ENCODE measurements at regions not wholly inside any gene's neighbourhood (a gene's known extent, or its start where the extent isn't known, plus 50 kb on each side); places are given as distances from the start of the nearest gene placed in this dataset.
A peak's percentile ranks its signal among the peaks of the same experiment; 100 is the strongest.
"Not testable (repeated sequence)": the region's sequence is repeated elsewhere in the genome, so short reads cannot be mapped to it uniquely, and the experiment has no call there.

DNA sequence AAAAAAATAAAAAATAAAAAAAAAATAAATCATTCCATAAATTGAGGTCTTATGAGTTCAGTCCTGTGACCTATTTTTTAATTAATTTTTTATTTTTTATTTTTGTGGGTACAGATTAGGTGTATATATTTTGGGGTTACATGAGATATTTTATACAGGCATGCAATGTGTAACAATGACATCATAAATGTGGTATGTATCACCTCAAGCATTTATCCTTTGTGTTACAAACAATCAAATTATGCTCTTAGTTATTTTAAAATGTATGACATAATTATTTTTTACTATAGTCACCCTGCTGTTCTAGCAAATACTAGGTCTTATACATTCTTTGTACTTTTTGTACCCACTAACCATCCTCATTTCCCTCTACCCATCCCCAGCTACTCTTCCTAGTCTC lies 537.9 kb downstream of the HINT1 start:
- peaks cover 23% of the 10 kb centered on the region for H3K9me3 Mint-ChIP-seq
- no peak for DNase-seq

DNA sequence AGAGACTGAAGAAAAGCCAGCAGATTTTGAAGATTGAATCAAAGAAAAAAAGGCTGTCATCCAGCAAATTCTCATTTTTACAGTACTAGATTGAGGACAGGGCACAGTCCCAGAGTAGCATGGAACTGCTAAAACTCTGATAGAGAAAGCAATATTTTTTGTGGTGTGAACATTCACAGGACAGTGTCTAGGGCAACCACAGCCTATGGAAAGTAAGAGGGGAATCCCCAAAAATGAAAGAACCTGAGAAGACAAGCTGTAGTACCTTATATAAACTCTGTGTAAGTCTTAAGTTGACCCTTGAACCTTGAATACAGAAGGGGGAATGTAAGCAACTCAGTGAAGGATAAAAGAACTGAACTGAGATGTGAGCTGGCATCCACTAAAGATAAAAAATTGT lies 540.3 kb downstream of the HINT1 start:
- ATAC-seq (peak; percentile 49), DNase-seq (no peak)
- H3K27me3 Mint-ChIP-seq: peaks cover 2% of the 10 kb centered on the region
- no peak overlapping the region for H3K4me3 Mint-ChIP-seq
- no peak overlapping the region for H3K27ac Mint-ChIP-seq
- H3K4me1 Mint-ChIP-seq: no peaks in the 10 kb centered on the region
- peaks cover 5% of the 10 kb centered on the region for H3K9me3 Mint-ChIP-seq
- no peaks in the 10 kb centered on the region for H3K36me3 Mint-ChIP-seq (ENCODE audit: low read depth)

More for the DNA sequence above, 537.9 kb downstream of the HINT1 start:
- ATAC-seq: no peak
- Mint-ChIP-seq H3K4me1 (no peaks in the 10 kb centered on the region), H3K27me3 (peaks cover 3% of the 10 kb centered on the region), H3K4me3 (no peak overlapping the region), H3K27ac (no peak overlapping the region), H3K36me3 (ENCODE audit: low read depth) (no peaks in the 10 kb centered on the region)

DNA sequence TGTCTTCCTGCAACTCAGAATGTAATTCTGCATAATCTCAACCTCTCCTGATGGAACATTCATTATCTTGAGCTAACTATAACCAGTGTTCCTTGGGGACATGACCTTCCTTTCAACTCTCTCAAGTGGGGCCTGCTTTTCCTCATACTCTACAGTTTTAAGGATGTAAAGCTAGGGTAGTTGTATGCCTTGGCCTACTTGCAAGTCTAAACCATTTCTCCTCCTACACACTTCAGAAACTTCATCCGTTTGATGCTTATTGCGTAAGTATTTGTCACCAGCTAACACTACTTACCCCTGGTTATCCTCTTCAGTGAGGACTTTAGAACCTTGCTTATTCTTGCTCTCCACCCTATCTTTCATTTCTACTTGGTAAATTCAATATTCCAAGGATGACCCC lies 548.9 kb downstream of the HINT1 start:
- no peaks in the 10 kb centered on the region for H3K4me1 Mint-ChIP-seq
- no peak overlapping the region for H3K4me3 Mint-ChIP-seq
- H3K36me3 Mint-ChIP-seq (ENCODE audit: low read depth): no peaks in the 10 kb centered on the region
- H3K27me3 Mint-ChIP-seq: peaks cover 5% of the 10 kb centered on the region
- peaks cover 7% of the 10 kb centered on the region for H3K9me3 Mint-ChIP-seq
- H3K27ac Mint-ChIP-seq: no peak overlapping the region
- ATAC-seq (no peak), DNase-seq (no peak)

DNA sequence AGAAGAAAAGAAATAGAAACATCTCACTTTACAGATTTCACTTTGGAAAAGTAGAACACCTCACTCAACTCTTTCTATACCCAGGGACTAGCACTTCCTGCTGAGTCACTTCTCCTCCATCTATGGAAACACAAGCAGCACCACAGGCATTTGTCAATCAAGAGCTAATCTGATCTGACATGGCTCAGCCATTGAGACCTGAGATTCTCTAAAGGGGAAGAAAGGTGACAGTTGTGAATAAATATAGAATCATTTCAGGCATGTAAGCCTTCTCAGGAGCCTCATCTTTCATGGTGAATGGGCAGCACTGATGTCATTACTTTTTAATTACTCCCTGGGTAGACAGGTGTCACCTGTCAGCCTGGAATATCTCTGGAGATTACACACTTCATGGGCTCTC lies 559.8 kb downstream of the HINT1 start:
- DNase-seq: no peak
- H3K36me3 Mint-ChIP-seq (ENCODE audit: low read depth): no peaks in the 10 kb centered on the region
- H3K9me3 Mint-ChIP-seq: peaks cover 4% of the 10 kb centered on the region
- H3K4me3 Mint-ChIP-seq: no peak overlapping the region
- no peak for ATAC-seq
- H3K4me1 Mint-ChIP-seq: no peaks in the 10 kb centered on the region
- no peaks in the 10 kb centered on the region for H3K27me3 Mint-ChIP-seq
- H3K27ac Mint-ChIP-seq: no peak overlapping the region

DNA sequence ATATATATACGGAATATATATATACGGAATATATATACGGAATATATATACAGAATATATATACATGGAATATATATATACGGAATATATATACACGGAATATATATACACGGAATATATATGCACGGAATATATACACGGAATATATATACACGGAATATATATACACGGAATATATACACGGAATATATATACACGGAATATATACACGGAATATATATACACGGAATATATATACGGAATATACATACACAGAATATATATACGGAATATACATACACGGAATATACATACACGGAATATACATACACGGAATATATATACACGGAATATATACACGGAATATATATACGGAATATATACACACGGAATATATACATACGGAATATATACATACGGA lies 568.4 kb downstream of the HINT1 start:
- ATAC-seq; H3K4me1 Mint-ChIP-seq; H3K27me3 Mint-ChIP-seq; DNase-seq; H3K4me3 Mint-ChIP-seq; H3K9me3 Mint-ChIP-seq; H3K27ac Mint-ChIP-seq; H3K36me3 Mint-ChIP-seq (ENCODE audit: low read depth): not testable (repeated sequence)

DNA sequence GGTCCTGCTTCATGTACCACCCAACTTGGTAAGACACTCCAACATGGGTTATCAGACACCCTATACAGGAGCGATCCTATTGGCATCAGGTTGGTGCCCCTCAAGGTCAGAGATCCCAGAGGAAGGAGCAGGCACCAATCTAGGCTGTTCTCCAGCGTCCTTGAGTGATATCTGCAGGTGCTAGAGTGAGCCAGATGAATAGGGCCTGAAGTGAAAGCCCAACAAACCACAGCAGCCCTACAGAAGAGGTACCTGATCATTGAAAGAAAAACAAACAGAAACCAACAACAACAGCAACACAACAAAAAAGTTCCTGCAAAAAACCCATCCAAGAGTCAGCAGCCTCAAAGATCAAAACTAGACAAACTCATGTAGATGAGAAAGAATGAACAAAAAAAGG lies 584.8 kb downstream of the HINT1 start:
- Mint-ChIP-seq H3K36me3 (ENCODE audit: low read depth) (no peaks in the 10 kb centered on the region), H3K9me3 (no peaks in the 10 kb centered on the region), H3K4me1 (no peaks in the 10 kb centered on the region), H3K27me3 (peaks cover 4% of the 10 kb centered on the region), H3K4me3 (no peak overlapping the region), H3K27ac (no peak overlapping the region)
- ATAC-seq (no peak), DNase-seq (no peak)

DNA sequence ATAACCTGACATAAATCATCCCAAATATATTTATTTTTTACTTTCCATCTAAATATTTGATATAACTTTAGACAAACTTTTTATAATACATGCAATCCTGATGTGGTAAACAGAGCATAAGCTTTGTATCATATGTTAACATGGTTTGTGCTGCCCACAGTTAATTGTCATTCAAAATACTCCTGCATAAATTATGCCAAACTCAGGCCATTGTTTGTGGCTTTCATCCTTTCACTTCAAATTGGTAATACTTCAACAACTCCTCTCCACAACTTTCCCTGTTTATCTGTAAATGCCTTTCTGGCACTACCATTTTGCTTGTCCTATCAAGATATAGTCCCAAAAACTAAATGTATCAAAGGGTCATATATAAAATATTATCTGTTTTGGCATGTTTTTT lies 586.7 kb downstream of the HINT1 start:
- Mint-ChIP-seq H3K27ac (no peak overlapping the region), H3K36me3 (ENCODE audit: low read depth) (no peaks in the 10 kb centered on the region)

DNA sequence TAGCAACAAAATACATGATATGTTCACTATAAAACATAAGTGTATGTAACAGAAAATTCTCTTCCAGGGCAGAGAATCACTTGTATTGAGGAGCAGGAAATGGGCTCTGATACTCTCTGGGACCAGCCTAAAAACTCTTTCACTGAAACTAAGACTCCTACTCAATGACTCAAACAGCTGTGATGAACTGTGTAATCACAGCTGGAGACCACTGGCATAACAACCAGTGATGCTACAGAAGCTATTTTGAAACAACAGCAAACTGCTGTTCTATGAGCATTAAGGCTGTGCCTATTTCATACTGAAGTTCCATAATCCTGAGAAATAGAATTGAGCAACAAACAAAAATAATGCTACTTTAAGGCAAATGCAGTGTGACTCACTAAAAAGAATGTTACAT lies 594.0 kb downstream of the HINT1 start:
- Mint-ChIP-seq H3K36me3 (ENCODE audit: low read depth) (no peaks in the 10 kb centered on the region), H3K27me3 (peaks cover 5% of the 10 kb centered on the region), H3K9me3 (no peaks in the 10 kb centered on the region), H3K4me3 (no peak overlapping the region), H3K27ac (no peak overlapping the region), H3K4me1 (no peaks in the 10 kb centered on the region)
- no peak for ATAC-seq
- DNase-seq: no peak

More for the DNA sequence above, 586.7 kb downstream of the HINT1 start:
- no peaks in the 10 kb centered on the region for H3K9me3 Mint-ChIP-seq
- peaks cover 5% of the 10 kb centered on the region for H3K27me3 Mint-ChIP-seq
- no peak for DNase-seq
- H3K4me3 Mint-ChIP-seq: no peak overlapping the region
- H3K4me1 Mint-ChIP-seq: no peaks in the 10 kb centered on the region
- ATAC-seq: no peak

DNA sequence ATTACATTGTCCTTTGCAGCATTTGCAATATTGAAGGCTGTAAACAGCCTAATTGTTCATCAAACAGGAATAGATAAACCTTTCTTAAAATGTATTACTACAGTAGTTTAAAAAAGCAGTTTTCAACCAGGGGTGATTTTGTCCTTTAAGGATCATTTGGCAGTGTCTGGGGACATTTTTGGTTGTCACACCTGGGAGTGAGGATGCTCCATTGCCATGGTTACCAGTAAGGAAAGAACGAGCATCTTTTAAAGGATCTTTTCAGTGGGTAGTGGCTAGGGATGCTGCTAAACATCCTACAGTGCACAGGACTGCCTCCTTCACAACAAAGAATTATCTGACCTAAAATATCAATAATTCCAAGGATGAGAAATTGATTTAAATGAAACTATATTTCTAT lies 596.3 kb downstream of the HINT1 start:
- DNase-seq (no peak), ATAC-seq (no peak)
- no peaks in the 10 kb centered on the region for H3K4me1 Mint-ChIP-seq
- H3K27me3 Mint-ChIP-seq: no peaks in the 10 kb centered on the region
- no peak overlapping the region for H3K4me3 Mint-ChIP-seq
- no peaks in the 10 kb centered on the region for H3K36me3 Mint-ChIP-seq (ENCODE audit: low read depth)
- no peak overlapping the region for H3K27ac Mint-ChIP-seq
- no peaks in the 10 kb centered on the region for H3K9me3 Mint-ChIP-seq

DNA sequence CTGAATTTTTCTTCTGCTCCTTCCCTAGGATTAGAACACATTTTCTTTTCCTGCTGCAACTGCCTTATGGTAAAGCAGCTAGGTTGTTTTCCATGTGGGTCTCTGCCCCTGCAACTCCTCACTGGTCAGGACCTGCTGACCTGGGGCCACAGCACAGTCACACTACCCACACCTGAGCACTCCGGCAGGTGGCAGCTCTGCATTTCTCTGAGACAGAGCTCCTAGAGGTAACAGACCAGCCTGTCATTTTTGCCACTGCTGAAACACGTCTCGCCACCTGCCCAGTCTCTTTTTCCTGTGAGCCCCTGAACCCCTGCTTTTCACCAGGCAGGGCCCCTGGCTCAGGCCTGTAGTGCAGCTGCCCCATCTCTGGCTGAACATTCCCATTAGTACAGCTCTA lies 609.6 kb downstream of the HINT1 start:
- Mint-ChIP-seq H3K36me3 (ENCODE audit: low read depth) (no peaks in the 10 kb centered on the region), H3K4me1 (no peaks in the 10 kb centered on the region), H3K27ac (no peak overlapping the region), H3K4me3 (no peak overlapping the region), H3K27me3 (peaks cover 6% of the 10 kb centered on the region), H3K9me3 (peaks cover 4% of the 10 kb centered on the region)
- no peak for DNase-seq
- no peak for ATAC-seq

DNA sequence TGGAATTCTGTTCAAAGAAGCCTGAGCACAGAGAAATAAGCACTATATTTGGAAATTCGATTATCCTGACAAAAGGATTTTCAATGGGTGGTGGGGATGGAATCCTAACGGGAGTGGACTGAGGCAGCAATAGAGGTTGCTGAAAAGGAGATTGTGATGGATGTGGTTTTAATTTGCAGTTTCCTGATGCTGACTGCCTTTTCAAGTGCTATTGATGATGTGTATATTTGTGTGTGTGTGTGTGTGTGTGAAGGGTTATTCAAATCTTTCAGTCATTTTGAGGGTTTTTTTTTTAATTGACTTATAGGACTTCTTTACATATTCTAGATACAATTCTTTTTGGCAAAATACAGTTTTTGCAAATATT lies 614.5 kb downstream of the HINT1 start:
- H3K9me3 Mint-ChIP-seq: peaks cover 12% of the 10 kb centered on the region
- H3K27ac Mint-ChIP-seq: no peak overlapping the region
- DNase-seq (no peak), ATAC-seq (no peak)
- H3K4me3 Mint-ChIP-seq: no peak overlapping the region
- H3K27me3 Mint-ChIP-seq: peaks cover 9% of the 10 kb centered on the region
- H3K4me1 Mint-ChIP-seq: no peaks in the 10 kb centered on the region
- no peaks in the 10 kb centered on the region for H3K36me3 Mint-ChIP-seq (ENCODE audit: low read depth)

DNA sequence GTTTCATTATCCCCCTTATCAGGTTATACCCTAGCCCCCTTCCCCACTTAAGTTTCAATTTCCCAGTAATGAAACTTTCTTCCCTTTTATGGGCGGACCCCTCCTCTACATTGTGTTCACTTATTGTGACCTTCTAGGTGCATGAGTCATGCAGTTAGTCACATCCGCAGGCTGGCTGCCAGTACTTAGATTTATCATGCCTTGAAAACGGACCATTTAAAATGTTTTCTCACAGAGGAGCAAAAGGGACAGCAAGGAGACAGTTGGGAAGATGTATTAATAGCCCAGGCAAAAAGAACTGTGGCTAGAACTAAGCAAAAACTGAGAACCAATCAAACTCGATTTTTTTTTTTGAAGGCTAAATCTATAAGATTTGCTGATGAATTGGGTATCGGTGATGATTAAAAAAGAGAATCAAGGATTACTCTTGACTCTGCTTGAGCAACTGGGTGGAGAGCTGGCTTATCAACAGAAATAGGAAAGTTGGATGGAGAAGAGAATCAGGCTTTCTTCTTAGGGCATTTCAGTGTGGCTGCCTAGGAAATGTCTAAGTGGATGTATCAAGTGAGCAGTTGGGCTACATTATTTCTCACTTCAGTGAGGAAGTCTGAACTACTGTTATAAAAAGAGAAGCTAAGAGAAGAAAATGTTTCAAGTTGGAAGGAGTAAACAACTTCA lies 615.0 kb downstream of the HINT1 start:
- no peak for DNase-seq

DNA sequence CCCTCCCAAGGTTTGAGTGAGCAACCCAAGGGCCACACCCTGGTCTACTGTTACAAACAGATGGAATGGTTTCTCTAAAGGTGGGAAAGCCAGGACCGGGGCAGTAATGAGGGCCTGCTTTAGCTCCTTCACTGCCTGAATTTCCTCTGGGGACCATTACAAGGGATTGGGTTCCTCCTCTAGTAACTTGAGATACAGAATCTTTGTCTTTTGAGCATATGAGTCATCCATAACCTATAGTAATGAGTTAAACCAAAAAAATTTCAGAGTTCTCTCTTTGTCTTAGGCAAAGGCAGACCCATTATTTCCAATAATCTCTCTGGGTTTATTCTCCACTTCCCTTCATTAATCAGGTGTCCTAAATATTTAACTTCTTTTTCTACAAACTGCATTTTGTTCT lies 618.8 kb downstream of the HINT1 start:
- Mint-ChIP-seq H3K9me3 (peaks cover 21% of the 10 kb centered on the region), H3K27me3 (peaks cover 5% of the 10 kb centered on the region), H3K4me1 (peaks cover 1% of the 10 kb centered on the region), H3K36me3 (ENCODE audit: low read depth) (no peaks in the 10 kb centered on the region), H3K4me3 (no peak overlapping the region), H3K27ac (no peak overlapping the region)
- no peak for ATAC-seq
- no peak for DNase-seq

More for the DNA sequence above, 615.0 kb downstream of the HINT1 start:
- no peaks in the 10 kb centered on the region for H3K36me3 Mint-ChIP-seq (ENCODE audit: low read depth)
- peaks cover 9% of the 10 kb centered on the region for H3K27me3 Mint-ChIP-seq
- H3K9me3 Mint-ChIP-seq: peaks cover 15% of the 10 kb centered on the region
- no peak overlapping the region for H3K27ac Mint-ChIP-seq
- H3K4me3 Mint-ChIP-seq: no peak overlapping the region
- no peaks in the 10 kb centered on the region for H3K4me1 Mint-ChIP-seq
- ATAC-seq: no peak

DNA sequence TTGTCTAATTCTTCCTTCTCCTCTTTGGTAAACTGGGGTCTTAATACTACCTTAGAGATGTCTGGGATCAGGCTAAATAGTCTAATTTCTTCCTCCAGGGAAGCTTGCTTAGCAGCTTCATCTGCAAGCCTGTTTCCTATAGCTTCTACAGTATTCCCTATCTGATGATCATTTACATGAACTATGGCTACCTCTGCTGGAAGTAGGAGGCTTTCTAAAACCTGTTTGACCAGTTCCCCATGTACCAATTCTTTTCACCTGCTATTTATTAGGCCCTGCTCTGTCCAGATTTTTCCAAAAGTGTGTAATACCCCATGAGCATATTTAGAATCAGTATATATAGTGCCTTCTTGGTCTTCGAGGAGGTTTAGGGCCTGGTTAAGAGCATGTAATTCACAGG lies 619.8 kb downstream of the HINT1 start:
- peaks cover 2% of the 10 kb centered on the region for H3K27me3 Mint-ChIP-seq
- DNase-seq (no peak), ATAC-seq (no peak)
- H3K27ac Mint-ChIP-seq: no peak overlapping the region
- H3K36me3 Mint-ChIP-seq (ENCODE audit: low read depth): no peaks in the 10 kb centered on the region
- H3K4me3 Mint-ChIP-seq: no peak overlapping the region
- peaks cover 19% of the 10 kb centered on the region for H3K9me3 Mint-ChIP-seq
- peaks cover 1% of the 10 kb centered on the region for H3K4me1 Mint-ChIP-seq

DNA sequence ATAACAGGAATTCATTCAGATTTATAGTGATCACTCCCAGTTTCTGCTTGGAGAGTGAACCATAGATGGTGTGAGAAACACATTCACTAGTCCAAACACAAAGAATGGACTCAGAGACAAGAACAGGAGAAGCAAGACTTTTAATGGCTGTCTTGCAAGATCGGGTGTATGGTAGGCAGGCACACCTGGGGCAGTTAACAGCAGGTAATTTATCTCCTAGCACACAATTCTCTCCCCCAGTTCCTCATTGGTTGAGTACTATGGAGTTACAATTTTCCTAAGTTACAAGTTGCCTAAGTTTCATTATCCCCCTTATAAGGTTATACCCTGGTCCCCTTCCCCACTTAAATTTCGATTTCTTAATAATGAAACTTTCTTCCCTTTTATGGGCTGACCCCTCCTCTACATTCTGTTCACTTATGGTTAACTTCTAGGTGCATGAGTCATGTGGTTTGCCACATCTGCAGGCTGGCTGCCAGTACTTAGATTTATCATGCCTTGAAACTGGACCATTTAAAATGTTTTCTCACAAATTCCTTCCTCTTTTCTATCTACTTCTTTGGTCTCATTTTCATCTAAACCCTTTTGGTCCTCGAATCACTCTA lies 623.3 kb downstream of the HINT1 start:
- no peaks in the 10 kb centered on the region for H3K36me3 Mint-ChIP-seq (ENCODE audit: low read depth)
- peaks cover 10% of the 10 kb centered on the region for H3K9me3 Mint-ChIP-seq
- H3K4me3 Mint-ChIP-seq: no peak overlapping the region
- peaks cover 1% of the 10 kb centered on the region for H3K4me1 Mint-ChIP-seq
- ATAC-seq (no peak), DNase-seq (no peak)
- peaks cover 2% of the 10 kb centered on the region for H3K27me3 Mint-ChIP-seq
- H3K27ac Mint-ChIP-seq: no peak overlapping the region

DNA sequence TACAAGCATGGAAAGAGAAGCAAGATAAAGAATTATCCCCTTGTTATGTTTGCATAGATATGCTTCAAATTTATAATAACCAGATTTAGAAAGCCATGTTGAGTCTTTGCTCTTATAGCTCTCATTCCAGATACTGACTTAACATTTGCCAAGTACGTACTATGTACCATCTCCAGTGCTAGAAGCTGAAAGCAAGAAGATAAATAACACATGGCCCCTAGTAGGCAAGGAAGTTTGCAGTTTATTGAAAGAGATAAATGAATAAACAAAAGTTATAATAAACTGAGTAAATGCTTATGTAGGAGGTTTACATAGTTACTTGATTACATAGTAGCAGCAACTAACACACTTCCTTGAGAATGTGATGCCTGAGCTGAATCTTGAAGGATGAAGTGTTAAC lies 628.4 kb downstream of the HINT1 start:
- no peak for DNase-seq
- no peaks in the 10 kb centered on the region for H3K9me3 Mint-ChIP-seq
- no peaks in the 10 kb centered on the region for H3K36me3 Mint-ChIP-seq (ENCODE audit: low read depth)
- H3K4me3 Mint-ChIP-seq: no peak overlapping the region
- peaks cover 2% of the 10 kb centered on the region for H3K27me3 Mint-ChIP-seq
- ATAC-seq: no peak
- no peaks in the 10 kb centered on the region for H3K4me1 Mint-ChIP-seq
- no peak overlapping the region for H3K27ac Mint-ChIP-seq
